GM23248 (cell line): ENCODE measurements at regions not wholly inside any gene's neighbourhood (a gene's known extent, or its start where the extent isn't known, plus 50 kb on each side); places are given as distances from the start of the nearest gene placed in this dataset.

Experiments
- DNase-seq: peaks from one replicate; pipeline ENCODE4 v3.0.0-alpha.2; 2015
- H2AFZ ChIP-seq: fragments of 200-600 bp; sonication (generic); 2 replicates; pipeline ENCODE4 v1.6.1; 2016; ENCODE audit warnings: antibody characterized with exemption
- H3F3A ChIP-seq: fragments of 200-600 bp; sonication (generic); 2 replicates; pipeline ENCODE4 v1.6.1; 2016; ENCODE audit warnings: mild to moderate bottlenecking, antibody characterized with exemption, mixed run types; ENCODE audit not compliant: insufficient read depth
- H3K27ac ChIP-seq: fragments of 200-600 bp; sonication (generic); 2 replicates; pipeline ENCODE4 v1.5.1; 2016; ENCODE audit warnings: mild to moderate bottlenecking
- H3K27me3 ChIP-seq: fragments of 200-600 bp; sonication (generic); replicated peaks from 2 replicates; pipeline ENCODE4 v1.6.1; 2016; ENCODE audit warnings: mild to moderate bottlenecking; ENCODE audit not compliant: insufficient read depth
- H3K36me3 ChIP-seq: fragments of 200-600 bp; sonication (generic); 2 replicates; pipeline ENCODE4 v1.6.1; 2016; ENCODE audit warnings: low read depth, mild to moderate bottlenecking
- H3K4me1 ChIP-seq: fragments of 200-600 bp; sonication (generic); 2 replicates; pipeline ENCODE4 v1.6.1; 2016; ENCODE audit warnings: mild to moderate bottlenecking; ENCODE audit not compliant: insufficient read depth
- H3K4me2 ChIP-seq: fragments of 200-600 bp; sonication (generic); one replicate; pipeline ENCODE4 v1.6.1; 2016; ENCODE audit warnings: mild to moderate bottlenecking; ENCODE audit not compliant: unreplicated experiment
- H3K4me3 ChIP-seq: fragments of 200-600 bp; sonication (generic); 2 replicates; pipeline ENCODE4 v1.5.1; 2016; ENCODE audit warnings: mild to moderate bottlenecking
- H3K79me2 ChIP-seq: fragments of 200-600 bp; sonication (generic); 2 replicates; pipeline ENCODE4 v1.6.1; 2016; ENCODE audit warnings: mild to moderate bottlenecking; ENCODE audit not compliant: insufficient read depth
- H3K9ac ChIP-seq: fragments of 200-600 bp; sonication (generic); 2 replicates; pipeline ENCODE4 v1.6.1; 2016; ENCODE audit warnings: mild to moderate bottlenecking
- H3K9me2 ChIP-seq: fragments of 200-600 bp; sonication (generic); 2 replicates; pipeline ENCODE4 v1.6.1; 2016; ENCODE audit warnings: mixed run types, mild to moderate bottlenecking, moderate library complexity; ENCODE audit not compliant: insufficient read depth
- H3K9me3 ChIP-seq: fragments of 200-600 bp; sonication (generic); one replicate; pipeline ENCODE4 v1.6.1; 2017; ENCODE audit warnings: low read depth
- H4K20me1 ChIP-seq: fragments of 200-600 bp; sonication (generic); 2 replicates; pipeline ENCODE4 v1.6.0; 2016; ENCODE audit not compliant: insufficient read depth
- EZH2 ChIP-seq: fragments of 200-600 bp; sonication (generic); IDR thresholded peaks from 2 replicates; pipeline ENCODE4 v1.6.1; 2018; ENCODE audit warnings: antibody characterized with exemption, mild to moderate bottlenecking; ENCODE audit not compliant: insufficient read depth, poor library complexity, severe bottlenecking
- EZH2phosphoT487 ChIP-seq: fragments of 200-600 bp; sonication (generic); IDR thresholded peaks from 2 replicates; pipeline ENCODE4 v1.6.1; 2018; ENCODE audit warnings: antibody characterized with exemption, moderate library complexity, mild to moderate bottlenecking, low read depth; ENCODE audit not compliant: insufficient read depth
- WGBS, 2 experiments: methylation state at CpG; one replicate each; pipeline ENCODE4 v1.1.6; 2015 to 2017; ENCODE audit warnings: low lambda C conversion rate in 2 of 2, low coverage in 1 of 2; ENCODE audit errors: missing lambda C conversion rate in 2 of 2; 5-methylcytosine and 5-hydroxymethylcytosine counted together
- in situ Hi-C: fragments of 300-500 bp; cut with MboI; formaldehyde crosslinking; loops from 2 replicates; pipeline ENCODE4 v1.15.0; 2020

DNA sequence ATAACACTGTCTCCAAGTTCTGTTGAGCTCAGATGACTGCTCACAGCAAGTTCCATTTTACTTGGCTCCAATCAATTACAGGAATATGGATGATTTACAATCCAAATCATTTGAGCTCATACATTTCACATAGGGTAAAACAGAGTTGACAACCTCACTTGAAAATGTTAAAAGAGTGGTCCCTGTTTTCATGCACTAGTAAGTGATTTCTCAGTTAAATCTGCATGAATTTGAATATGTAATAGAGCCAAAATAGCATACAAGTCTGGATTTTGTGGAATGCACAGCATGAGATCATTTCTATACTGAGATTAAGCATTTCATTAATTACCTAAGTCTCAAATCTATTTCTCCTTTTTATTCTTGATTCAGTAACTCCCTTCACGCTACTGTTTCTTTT is 217.6 kb downstream of the SIM1 start:
- no peaks in the 10 kb centered on the region for H4K20me1 ChIP-seq

DNA sequence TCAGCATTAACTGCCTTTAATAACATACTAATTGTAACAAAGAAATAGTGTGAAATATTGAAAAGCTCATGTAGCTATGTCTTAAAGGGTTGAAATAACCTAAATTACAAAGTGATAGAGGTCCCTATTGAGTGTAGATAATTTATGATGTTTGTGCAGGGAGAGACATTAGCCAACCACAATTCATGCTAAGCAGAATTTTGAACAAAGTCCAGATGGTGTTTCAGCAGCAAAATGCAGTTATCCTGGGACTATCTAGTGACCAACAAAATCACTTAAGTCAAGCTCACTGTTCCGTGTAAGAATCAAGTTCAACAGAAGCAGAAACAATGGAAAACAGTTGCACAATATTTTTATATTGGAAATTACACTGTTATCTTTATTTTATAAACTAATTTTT is 218.5 kb downstream of the SIM1 start:
- H3K4me1 ChIP-seq: no peaks in the 10 kb centered on the region
- in situ Hi-C loops: no loop called here
- H3K4me3 ChIP-seq: no peak overlapping the region
- H3K9me2 ChIP-seq: no peaks in the 10 kb centered on the region
- no peak overlapping the region for H3K27ac ChIP-seq
- no peak overlapping the region for H3K9ac ChIP-seq
- no peak overlapping the region for H3K4me2 ChIP-seq
- no peaks in the 10 kb centered on the region for H4K20me1 ChIP-seq
- no peak for TF ChIP-seq EZH2phosphoT487
- no peak for TF ChIP-seq EZH2
- H3K36me3 ChIP-seq: no peaks in the 10 kb centered on the region
- H2AFZ ChIP-seq: no peak overlapping the region
- H3K27me3 ChIP-seq: no peaks in the 10 kb centered on the region
- H3K79me2 ChIP-seq: no peaks in the 10 kb centered on the region
- no peaks in the 10 kb centered on the region for H3F3A ChIP-seq
- no peaks in the 10 kb centered on the region for H3K9me3 ChIP-seq
- DNase-seq: no peak
- WGBS, 2 experiments: 16 to 22% methylated on average over 1 of the region's 1 CpG

More for the DNA sequence above, 217.6 kb downstream of the SIM1 start:
- Histone ChIP-seq H3K9me2 (no peaks in the 10 kb centered on the region), H3K9me3 (no peaks in the 10 kb centered on the region), H3K4me3 (no peak overlapping the region), H3K9ac (no peak overlapping the region), H2AFZ (no peak overlapping the region), H3K27ac (no peak overlapping the region), H3K4me2 (no peak overlapping the region), H3K4me1 (no peaks in the 10 kb centered on the region), H3K36me3 (no peaks in the 10 kb centered on the region), H3K79me2 (no peaks in the 10 kb centered on the region), H3F3A (no peaks in the 10 kb centered on the region), H3K27me3 (no peaks in the 10 kb centered on the region)
- TF ChIP-seq EZH2 (no peak), EZH2phosphoT487 (no peak)
- 94 to 97% methylated on average over 1 of the region's 1 CpG for WGBS, 2 experiments
- DNase-seq: no peak
- in situ Hi-C loops: no loop called here

DNA sequence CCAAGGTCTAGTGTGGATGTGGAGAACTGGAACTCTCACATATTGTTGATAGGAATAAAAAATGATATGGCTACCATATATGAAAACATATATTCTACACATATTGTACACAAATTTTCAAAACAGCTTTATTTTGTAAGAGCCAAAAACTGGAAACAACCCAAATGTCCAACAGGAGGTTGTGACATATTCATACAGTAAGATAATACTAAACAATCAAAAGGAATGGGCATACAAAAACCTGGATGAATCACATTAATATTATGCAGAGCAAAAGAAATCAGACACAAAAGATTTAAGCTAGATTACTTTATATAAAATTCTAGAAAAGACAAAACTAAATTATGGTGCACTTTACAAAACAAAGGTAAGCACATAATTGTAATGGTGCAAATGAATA is 223.9 kb downstream of the SIM1 start:
- Histone ChIP-seq H3K79me2 (no peaks in the 10 kb centered on the region), H4K20me1 (no peaks in the 10 kb centered on the region), H3K9me2 (peaks cover 7% of the 10 kb centered on the region; the same call in 1 of the 2 replicates), H3K27me3 (no peaks in the 10 kb centered on the region), H3K4me1 (peaks cover 13% of the 10 kb centered on the region), H3K9me3 (no peaks in the 10 kb centered on the region), H3K9ac (no peak overlapping the region), H3K27ac (no peak overlapping the region), H3K4me2 (no peak overlapping the region), H3K36me3 (no peaks in the 10 kb centered on the region), H3F3A (peaks cover 14% of the 10 kb centered on the region; the same call in 1 of the 2 replicates), H3K4me3 (no peak overlapping the region), H2AFZ (no peak overlapping the region)
- in situ Hi-C loops: no loop called here
- DNase-seq: no peak
- TF ChIP-seq EZH2 (no peak), EZH2phosphoT487 (no peak)

DNA sequence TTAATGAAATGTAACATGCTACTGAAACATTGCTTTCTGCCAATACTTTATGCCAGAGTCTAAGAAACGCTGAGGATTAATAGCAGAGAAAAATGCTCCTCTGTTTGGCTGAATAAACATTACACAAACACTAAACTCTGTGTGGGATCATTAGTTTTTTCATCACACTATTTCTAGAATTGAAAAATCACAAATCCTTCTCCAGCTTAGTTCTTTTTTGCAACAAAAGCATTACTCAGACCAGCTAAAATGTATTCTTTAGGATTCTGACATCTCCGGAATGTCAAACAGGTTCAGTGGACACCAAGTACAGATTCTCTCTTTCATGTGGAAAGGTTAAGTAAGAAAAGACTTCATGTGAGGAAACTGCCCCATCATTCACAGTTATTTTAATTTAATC is 226.9 kb downstream of the SIM1 start:
- no peak overlapping the region for H3K4me3 ChIP-seq
- H3F3A ChIP-seq: peaks cover 14% of the 10 kb centered on the region; the same call in 1 of the 2 replicates
- peaks cover 13% of the 10 kb centered on the region for H3K4me1 ChIP-seq
- H3K27me3 ChIP-seq: no peaks in the 10 kb centered on the region
- H3K27ac ChIP-seq: peak overlapping the region; percentile 15
- no peaks in the 10 kb centered on the region for H3K9me3 ChIP-seq
- in situ Hi-C loops: no loop called here
- DNase-seq: peak; percentile 20
- no peaks in the 10 kb centered on the region for H4K20me1 ChIP-seq
- H3K79me2 ChIP-seq: no peaks in the 10 kb centered on the region
- no peaks in the 10 kb centered on the region for H3K36me3 ChIP-seq
- H2AFZ ChIP-seq: peak overlapping the region; percentile 59
- H3K9ac ChIP-seq: no peak overlapping the region
- H3K4me2 ChIP-seq: peak overlapping the region; percentile 56
- 7 to 11% methylated on average over 2 of the region's 2 CpGs for WGBS, 2 experiments
- H3K9me2 ChIP-seq: peaks cover 7% of the 10 kb centered on the region; the same call in 1 of the 2 replicates
- no peak for TF ChIP-seq EZH2phosphoT487
- TF ChIP-seq EZH2: no peak

DNA sequence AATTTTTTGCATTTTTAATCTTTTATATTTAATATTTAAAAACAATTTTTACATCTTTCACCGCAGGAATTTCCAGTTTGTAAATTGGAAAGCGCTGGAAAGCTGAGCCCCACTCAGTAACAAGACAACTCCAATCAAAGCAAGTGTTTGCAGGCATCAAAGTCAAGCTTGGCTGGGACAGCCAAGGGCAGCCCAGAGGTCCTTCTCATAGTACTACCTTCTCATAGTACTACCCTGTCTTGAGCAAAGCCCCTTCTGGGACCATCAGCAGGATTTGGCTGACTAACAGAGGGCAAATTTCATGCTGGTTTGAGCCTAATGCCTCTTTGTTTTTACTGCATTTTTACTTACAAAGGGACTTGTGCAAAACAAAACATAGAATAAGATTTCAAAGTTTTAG is 228.3 kb downstream of the SIM1 start:
- no peak for DNase-seq
- no peaks in the 10 kb centered on the region for H3K36me3 ChIP-seq
- H4K20me1 ChIP-seq: no peaks in the 10 kb centered on the region
- 97% methylated on average over 2 of the region's 2 CpGs for WGBS, 2 experiments
- in situ Hi-C loops: no loop called here
- H3K4me3 ChIP-seq: no peak overlapping the region
- peaks cover 17% of the 10 kb centered on the region for H3K4me1 ChIP-seq
- H3F3A ChIP-seq: peaks cover 18% of the 10 kb centered on the region
- H3K9me3 ChIP-seq: no peaks in the 10 kb centered on the region
- H3K79me2 ChIP-seq: no peaks in the 10 kb centered on the region
- no peaks in the 10 kb centered on the region for H3K27me3 ChIP-seq
- no peak overlapping the region for H3K4me2 ChIP-seq
- H3K9me2 ChIP-seq: peaks cover 7% of the 10 kb centered on the region; the same call in 1 of the 2 replicates
- no peak overlapping the region for H3K27ac ChIP-seq
- H3K9ac ChIP-seq: no peak overlapping the region
- TF ChIP-seq EZH2phosphoT487: no peak
- H2AFZ ChIP-seq: no peak overlapping the region
